Endothelial cell of umbilical vein (primary cell): ENCODE measurements at regions not wholly inside any gene's neighbourhood (a gene's known extent, or its start where the extent isn't known, plus 50 kb on each side); places are given as distances from the start of the nearest gene placed in this dataset.

ENCODE experiments used
- BruUV-seq: library from RNA; stranded (reverse); fragments of 400-500 nt; replicated peaks from 2 replicates; lab custom pipeline; 2021; lab: Mats Ljungman, UMichigan
- CTCF ChIA-PET: fragments of 300-600, 350-600 bp; sonication (Branson Sonifier 250); formaldehyde crosslinking; loops from one replicate; lab custom pipeline; 2021; ENCODE audit warnings: antibody characterized with exemption, inconsistent platforms; lab: Charles Lee
- POLR2A ChIA-PET: fragments of 300-600, 350-600 bp; sonication (Branson Sonifier 250); formaldehyde crosslinking; loops from one replicate; lab custom pipeline; 2021; ENCODE audit warnings: antibody characterized with exemption, inconsistent platforms; lab: Charles Lee
- DNase-seq: peaks from one replicate; pipeline ENCODE4 v3.0.0-alpha.2; 2011; ENCODE audit warnings: low read depth, low spot score
- FAIRE-seq: peaks from 2 replicates; lab custom pipeline; 2011; peaks lifted over from hg19 to GRCh38; lab: Jason Lieb, UNC
- H2AFZ ChIP-seq: 2 replicates; pipeline ENCODE4 v1.6.0; 2012; ENCODE audit warnings: low read depth, low read length, control low read depth, inconsistent platforms
- H3K27ac ChIP-seq: 2 replicates; pipeline ENCODE4 v1.5.1; 2011; ENCODE audit warnings: low read depth, mild to moderate bottlenecking, control low read depth, low read length, moderate library complexity; ENCODE audit not compliant: insufficient read depth
- H3K27me3 ChIP-seq, 2 experiments: 2 replicates each; pipeline versions ENCODE4 v1.6.0 to v1.6.1; 2011; ENCODE audit warnings: low read length in 2 of 2, mixed read lengths in 1 of 2; ENCODE audit not compliant: control insufficient read depth in 2 of 2, insufficient read depth in 2 of 2
- H3K36me3 ChIP-seq, 2 experiments: 2 replicates in 1 of 2; 3 replicates in 1 of 2; pipeline ENCODE4 v1.5.1; 2011; ENCODE audit warnings: low read length in 2 of 2, mild to moderate bottlenecking in 1 of 2, moderate library complexity in 1 of 2; ENCODE audit not compliant: control insufficient read depth in 2 of 2, insufficient read depth in 2 of 2; ENCODE audit errors: extremely low read depth in 1 of 2
- H3K4me1 ChIP-seq: 3 replicates; pipeline ENCODE4 v1.5.1; 2011; ENCODE audit warnings: mild to moderate bottlenecking, low read length; ENCODE audit not compliant: control insufficient read depth, insufficient read depth; ENCODE audit errors: extremely low read depth
- H3K4me2 ChIP-seq: 2 replicates; pipeline ENCODE4 v1.6.1; 2011; ENCODE audit warnings: low read length, control low read depth, mixed read lengths; ENCODE audit not compliant: insufficient read depth
- H3K4me3 ChIP-seq, 3 experiments: fragments of 200-600 bp in 1 of 3; sonication (generic), shearing (Covaris generic) in 1 of 3; replicated peaks in 1 of 3; 2 replicates each; pipeline ENCODE4 v1.5.1; 2011 to 2016; ENCODE audit warnings: control low read depth in 3 of 3, low read length in 3 of 3, mild to moderate bottlenecking in 2 of 3, inconsistent platforms in 1 of 3, low read depth in 1 of 3, moderate library complexity in 1 of 3; ENCODE audit not compliant: insufficient read depth in 1 of 3
- H3K79me2 ChIP-seq: 2 replicates; pipeline ENCODE4 v1.6.0; 2012; ENCODE audit warnings: low read length, inconsistent platforms; ENCODE audit not compliant: control insufficient read depth, insufficient read depth
- H3K9ac ChIP-seq: replicated peaks from 2 replicates; pipeline ENCODE3; 2011; ENCODE audit warnings: low read length, control low read depth; ENCODE audit not compliant: insufficient read depth; ENCODE audit errors: extremely low read depth
- H3K9me1 ChIP-seq: replicated peaks from 3 replicates; pipeline ENCODE4 v1.6.0; 2011; ENCODE audit warnings: mild to moderate bottlenecking, low read length; ENCODE audit not compliant: control insufficient read depth, insufficient read depth; ENCODE audit errors: extremely low read depth
- H3K9me3 ChIP-seq: replicated peaks from 2 replicates; pipeline ENCODE4 v1.5.1; 2012; ENCODE audit warnings: low read length, inconsistent platforms; ENCODE audit not compliant: control insufficient read depth, insufficient read depth
- H4K20me1 ChIP-seq: replicated peaks from 2 replicates; pipeline ENCODE3; 2011; ENCODE audit warnings: mild to moderate bottlenecking, low read length; ENCODE audit not compliant: control insufficient read depth, insufficient read depth; ENCODE audit errors: extremely low read depth
- EZH2 ChIP-seq: IDR thresholded peaks from 2 replicates; pipeline ENCODE4 v1.6.1; 2012; ENCODE audit warnings: borderline replicate concordance, low read depth, mild to moderate bottlenecking, moderate library complexity, low read length, inconsistent platforms; ENCODE audit not compliant: severe bottlenecking
- FOS ChIP-seq: IDR thresholded peaks from 2 replicates; pipeline ENCODE4 v1.6.1; 2011; ENCODE audit warnings: mild to moderate bottlenecking, low read length, moderate library complexity, borderline replicate concordance; ENCODE audit not compliant: insufficient read depth
- GATA2 ChIP-seq: IDR thresholded peaks from 2 replicates; pipeline ENCODE4 v1.7.0; 2011; ENCODE audit warnings: low read depth, mild to moderate bottlenecking, moderate library complexity, mixed read lengths, low read length; ENCODE audit not compliant: insufficient read length, insufficient read depth
- JUN ChIP-seq: IDR thresholded peaks from 2 replicates; pipeline ENCODE4 v1.6.1; 2011; ENCODE audit warnings: borderline replicate concordance, low read depth; ENCODE audit not compliant: insufficient read length, insufficient read depth
- MYC ChIP-seq: IDR thresholded peaks from one replicate; pipeline ENCODE4 v1.6.1; 2011; ENCODE audit warnings: mild to moderate bottlenecking, low read depth, low read length
- POLR2A ChIP-seq: IDR thresholded peaks from 2 replicates; pipeline ENCODE4 v1.6.1; 2012; ENCODE audit warnings: low read depth, mild to moderate bottlenecking, control low read depth, low read length
- POLR2AphosphoS5 ChIP-seq: IDR thresholded peaks from 2 replicates; pipeline ENCODE4 v1.6.1; 2012; ENCODE audit warnings: low read depth, mild to moderate bottlenecking, control low read depth, low read length, moderate library complexity; ENCODE audit not compliant: insufficient read depth
- dilution Hi-C: fragments of 300-500 bp; cut with MboI; formaldehyde crosslinking; loops from one replicate; pipeline ENCODE4 v1.15.0; 2019; ENCODE audit warnings: low sequenced_read_pairs; ENCODE audit not compliant: extremely low pct_ligation_motif_present
- intact Hi-C: fragments of 100-400 bp; cut with micrococcal nuclease; formaldehyde crosslinking; loops from one replicate; pipeline ENCODE4 v1.10.0; 2022
- TF ChIP-seq, protein P1 (sequence below), 2 donors: IDR thresholded peaks; 1 replicate in 1 of 2; 2 replicates in 1 of 2; pipeline ENCODE4 v1.5.1; 2011; ENCODE audit warnings: low read length in 2 of 2, mild to moderate bottlenecking in 2 of 2, moderate library complexity in 2 of 2, control low read depth in 1 of 2, inconsistent platforms in 1 of 2, low read depth in 1 of 2; ENCODE audit not compliant: insufficient read depth in 1 of 2; ENCODE audit errors: extremely low read depth in 1 of 2
- TF ChIP-seq, protein P2 (sequence below): IDR thresholded peaks from 2 replicates; pipeline ENCODE4 v1.6.1; 2011; ENCODE audit not compliant: insufficient read depth, insufficient read length

DNA sequence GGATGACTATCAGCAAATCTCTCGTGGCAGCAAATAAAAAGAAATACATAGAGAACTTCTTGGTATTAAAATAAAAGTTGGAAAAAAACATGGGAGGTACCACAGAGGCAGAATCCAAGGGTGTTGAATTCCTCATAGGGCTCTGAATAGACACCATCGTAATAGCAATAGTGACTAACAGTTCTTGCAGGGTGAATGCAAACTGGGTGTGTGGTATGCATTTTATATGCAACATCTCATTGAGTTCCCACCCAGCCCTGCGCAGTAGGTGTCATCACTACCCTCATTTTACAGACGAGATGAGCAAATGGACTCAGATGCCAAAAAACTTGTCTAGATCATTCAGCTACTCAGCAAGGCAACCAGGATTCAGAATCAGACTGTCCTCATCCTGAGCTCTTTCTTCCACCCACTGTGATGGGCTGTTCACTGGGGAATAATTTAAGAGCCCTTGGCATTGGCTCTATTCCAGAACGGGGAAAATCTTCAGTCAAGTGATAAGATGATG is 354.6 kb upstream of the CDH11 start:
- no TSS peak for BruUV-seq
- Histone ChIP-seq H3K9me3 (no peaks in the 10 kb centered on the region), H3K9ac (no peak overlapping the region), H3K4me2 (no peak overlapping the region), H3K4me1 (no peaks in the 10 kb centered on the region), H4K20me1 (no peaks in the 10 kb centered on the region), H3K27me3 (no peaks in the 10 kb centered on the region), H3K9me1 (no peaks in the 10 kb centered on the region), H3K4me3 (no peak overlapping the region), H3K36me3 (no peaks in the 10 kb centered on the region), H3K79me2 (no peaks in the 10 kb centered on the region), H3K27ac (no peak overlapping the region), H2AFZ (no peak overlapping the region)
- intact Hi-C loops (no loop called here), dilution Hi-C loops (no loop called here)
- ChIA-PET POLR2A (no interaction called here), CTCF (no interaction called here)
- TF ChIP-seq, protein P1, sequence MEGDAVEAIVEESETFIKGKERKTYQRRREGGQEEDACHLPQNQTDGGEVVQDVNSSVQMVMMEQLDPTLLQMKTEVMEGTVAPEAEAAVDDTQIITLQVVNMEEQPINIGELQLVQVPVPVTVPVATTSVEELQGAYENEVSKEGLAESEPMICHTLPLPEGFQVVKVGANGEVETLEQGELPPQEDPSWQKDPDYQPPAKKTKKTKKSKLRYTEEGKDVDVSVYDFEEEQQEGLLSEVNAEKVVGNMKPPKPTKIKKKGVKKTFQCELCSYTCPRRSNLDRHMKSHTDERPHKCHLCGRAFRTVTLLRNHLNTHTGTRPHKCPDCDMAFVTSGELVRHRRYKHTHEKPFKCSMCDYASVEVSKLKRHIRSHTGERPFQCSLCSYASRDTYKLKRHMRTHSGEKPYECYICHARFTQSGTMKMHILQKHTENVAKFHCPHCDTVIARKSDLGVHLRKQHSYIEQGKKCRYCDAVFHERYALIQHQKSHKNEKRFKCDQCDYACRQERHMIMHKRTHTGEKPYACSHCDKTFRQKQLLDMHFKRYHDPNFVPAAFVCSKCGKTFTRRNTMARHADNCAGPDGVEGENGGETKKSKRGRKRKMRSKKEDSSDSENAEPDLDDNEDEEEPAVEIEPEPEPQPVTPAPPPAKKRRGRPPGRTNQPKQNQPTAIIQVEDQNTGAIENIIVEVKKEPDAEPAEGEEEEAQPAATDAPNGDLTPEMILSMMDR (IDR thresholded peaks at IDR 0.05; ENCODE audit: extremely low read depth in 1 of 2, insufficient read depth in 1 of 2, low read depth in 1 of 2, low read length in 2 of 2) = no peak
- TF ChIP-seq JUN = no peak
- no peak for TF ChIP-seq EZH2
- TF ChIP-seq MYC = no peak
- TF ChIP-seq POLR2A = no peak
- no peak for TF ChIP-seq POLR2AphosphoS5
- TF ChIP-seq GATA2 = no peak
- TF ChIP-seq, protein P2, sequence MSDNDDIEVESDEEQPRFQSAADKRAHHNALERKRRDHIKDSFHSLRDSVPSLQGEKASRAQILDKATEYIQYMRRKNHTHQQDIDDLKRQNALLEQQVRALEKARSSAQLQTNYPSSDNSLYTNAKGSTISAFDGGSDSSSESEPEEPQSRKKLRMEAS = no peak
- TF ChIP-seq FOS = no peak
- no peak for FAIRE-seq
- DNase-seq = no peak
